ENCODE measurements at regions not wholly inside any gene's neighbourhood (a gene's known extent, or its start where the extent isn't known, plus 50 kb on each side); places are given as distances from the start of the nearest gene placed in this dataset.
"Not testable (repeated sequence)": the region's sequence is repeated elsewhere in the genome, so short reads cannot be mapped to it uniquely, and the experiment has no call there.

- H3K4me3 ChIP-seq (ENCODE audit: low read depth, poor library complexity, severe bottlenecking): no peak overlapping the region
- no peak for DNase-seq (ENCODE audit: low spot score in 2 of 2)
- 46 to 53% methylated on average over 5 of the region's 5 CpGs for WGBS, 2 donors
- TF ChIP-seq POLR2A (IDR thresholded peaks at IDR 0.05) (no peak), CTCF (IDR thresholded peaks at IDR 0.05) (no peak)
- intact Hi-C loops (cut with DNase I; ENCODE audit: low total_unique reads): no loop called here
Measured at GRCh38 chr3:33940149-33940548, 141.7 kb downstream of the PDCD6IP start.

GRCh38 chr3:33940736-33941135, 142.3 kb downstream of the PDCD6IP start:
- 54 to 58% methylated on average over 4 of the region's 4 CpGs for WGBS, 2 donors
- intact Hi-C loops (cut with DNase I; ENCODE audit: low total_unique reads): no loop called here
- H3K4me3 ChIP-seq (ENCODE audit: low read depth, poor library complexity, severe bottlenecking): no peak overlapping the region
- TF ChIP-seq CTCF (IDR thresholded peaks at IDR 0.05): no peak
- no peak for TF ChIP-seq POLR2A (IDR thresholded peaks at IDR 0.05)
- DNase-seq (ENCODE audit: low spot score in 2 of 2): no peak

GRCh38 chr3:33941804-33942203, 143.4 kb downstream of the PDCD6IP start:
- DNase-seq (ENCODE audit: low spot score in 2 of 2): no peak
- 83 to 100% methylated on average over 1 of the region's 1 CpG for WGBS, 2 donors
- H3K4me3 ChIP-seq (ENCODE audit: low read depth, poor library complexity, severe bottlenecking): no peak overlapping the region
- no peak for TF ChIP-seq CTCF (IDR thresholded peaks at IDR 0.05)
- no peak for TF ChIP-seq POLR2A (IDR thresholded peaks at IDR 0.05)
- intact Hi-C loops (cut with DNase I; ENCODE audit: low total_unique reads): no loop called here

- no peak for TF ChIP-seq POLR2A (IDR thresholded peaks at IDR 0.05)
- no peak for TF ChIP-seq CTCF (IDR thresholded peaks at IDR 0.05)
- 72 to 78% methylated on average over 4 of the region's 4 CpGs for WGBS, 2 donors
- intact Hi-C loops (cut with DNase I; ENCODE audit: low total_unique reads): no loop called here
- H3K4me3 ChIP-seq (ENCODE audit: low read depth, poor library complexity, severe bottlenecking): no peak overlapping the region
- no peak for DNase-seq (ENCODE audit: low spot score in 2 of 2)
Measured at GRCh38 chr3:33942483-33943150, 144.2 kb downstream of the PDCD6IP start.

- TF ChIP-seq CTCF (IDR thresholded peaks at IDR 0.05): no peak
- no peak for TF ChIP-seq POLR2A (IDR thresholded peaks at IDR 0.05)
- intact Hi-C loops (cut with DNase I; ENCODE audit: low total_unique reads): no loop called here
- H3K4me3 ChIP-seq (ENCODE audit: low read depth, poor library complexity, severe bottlenecking): no peak overlapping the region
- no peak for DNase-seq (ENCODE audit: low spot score in 2 of 2)
Measured at GRCh38 chr3:33943277-33943676, 144.8 kb downstream of the PDCD6IP start.

GRCh38 chr3:33946612-33947011, 148.2 kb downstream of the PDCD6IP start:
- intact Hi-C loops (cut with DNase I; ENCODE audit: low total_unique reads): not testable (repeated sequence)

More at GRCh38 chr3:33946612-33947011, 148.2 kb downstream of the PDCD6IP start:
- not testable (repeated sequence) for H3K4me3 ChIP-seq (ENCODE audit: low read depth, poor library complexity, severe bottlenecking); DNase-seq (ENCODE audit: low spot score in 2 of 2)

Measured in lower leg skin (tissue), 4 donors.